Upper lobe of right lung (tissue), 1 donor: ENCODE measurements at regions not wholly inside any gene's neighbourhood (a gene's known extent, or its start where the extent isn't known, plus 50 kb on each side); places are given as distances from the start of the nearest gene placed in this dataset.

Experiments used
- ATAC-seq: fragments of 200-7000 bp; cut with Tn5 transposase; one replicate; pipeline ENCODE4 v1.9.1; 2020; ENCODE audit warnings: mild to moderate bottlenecking, moderate library complexity
- DNase-seq: peaks from one replicate; pipeline ENCODE4 v3.0.0-alpha.2; 2020
- H3K27ac ChIP-seq: fragments of 200-600 bp; one replicate; pipeline ENCODE4 v1.8.0; 2022
- H3K27me3 ChIP-seq: fragments of 200-600 bp; one replicate; pipeline ENCODE4 v1.8.0; 2022; ENCODE audit warnings: mild to moderate bottlenecking
- H3K36me3 ChIP-seq: fragments of 200-600 bp; one replicate; pipeline ENCODE4 v1.8.0; 2022
- H3K4me1 ChIP-seq: fragments of 200-600 bp; one replicate; pipeline ENCODE4 v1.8.0; 2022
- H3K4me3 ChIP-seq: fragments of 200-600 bp; one replicate; pipeline ENCODE4 v1.8.0; 2022; ENCODE audit warnings: mild to moderate bottlenecking
- H3K9me3 ChIP-seq: fragments of 200-600 bp; one replicate; pipeline ENCODE4 v1.8.0; 2022
- CTCF ChIP-seq: fragments of 200-600 bp; IDR thresholded peaks from one replicate; pipeline ENCODE4 v1.8.0; 2022; ENCODE audit warnings: antibody characterized with exemption
- intact Hi-C: fragments of 100-400 bp; cut with DNase I; formaldehyde crosslinking; loops from one replicate; pipeline ENCODE4 v1.11.0; 2022
- donor health status: DM: no; HTN: yes; CAD: no; lungs with severe emphysema.

- TF ChIP-seq CTCF = no peak
- Histone ChIP-seq H3K36me3 (no peaks in the 10 kb centered on the region), H3K4me1 (no peaks in the 10 kb centered on the region), H3K27ac (no peak overlapping the region), H3K27me3 (no peaks in the 10 kb centered on the region), H3K9me3 (no peaks in the 10 kb centered on the region), H3K4me3 (no peak overlapping the region)
- DNase-seq = no peak
- intact Hi-C loops = no loop called here
- no peak for ATAC-seq
Measured at GRCh38 chr3:145272684-145273083, 888.3 kb downstream of the PLOD2 start.

- intact Hi-C loops = no loop called here
- no peak for TF ChIP-seq CTCF
- ATAC-seq = no peak
Measured at GRCh38 chr3:145282505-145282904, 878.5 kb downstream of the PLOD2 start.

GRCh38 chr3:145286937-145287336 is 874.0 kb downstream of the PLOD2 start:
- H3K4me1 ChIP-seq = no peaks in the 10 kb centered on the region
- intact Hi-C loops = no loop called here
- H3K36me3 ChIP-seq = no peaks in the 10 kb centered on the region
- H3K4me3 ChIP-seq = no peak overlapping the region
- DNase-seq (no peak), ATAC-seq (no peak)
- no peak overlapping the region for H3K27ac ChIP-seq
- no peaks in the 10 kb centered on the region for H3K27me3 ChIP-seq
- no peak for TF ChIP-seq CTCF
- no peaks in the 10 kb centered on the region for H3K9me3 ChIP-seq

More at GRCh38 chr3:145282505-145282904, 878.5 kb downstream of the PLOD2 start:
- Histone ChIP-seq H3K4me1 (no peaks in the 10 kb centered on the region), H3K27ac (no peak overlapping the region), H3K4me3 (no peak overlapping the region), H3K27me3 (no peaks in the 10 kb centered on the region), H3K9me3 (no peaks in the 10 kb centered on the region), H3K36me3 (no peaks in the 10 kb centered on the region)
- DNase-seq = no peak

- Histone ChIP-seq H3K27me3 (no peaks in the 10 kb centered on the region), H3K9me3 (no peaks in the 10 kb centered on the region), H3K4me1 (no peaks in the 10 kb centered on the region), H3K4me3 (no peak overlapping the region), H3K36me3 (no peaks in the 10 kb centered on the region), H3K27ac (no peak overlapping the region)
- intact Hi-C loops = no loop called here
- no peak for TF ChIP-seq CTCF
- DNase-seq = no peak
- no peak for ATAC-seq
Measured at GRCh38 chr3:145290010-145290409, 871.0 kb downstream of the PLOD2 start.

- no peak for DNase-seq
Measured at GRCh38 chr3:145294572-145294971, 866.4 kb downstream of the PLOD2 start.

More at GRCh38 chr3:145294572-145294971, 866.4 kb downstream of the PLOD2 start:
- no peak overlapping the region for H3K27ac ChIP-seq
- no peaks in the 10 kb centered on the region for H3K36me3 ChIP-seq
- no peak for TF ChIP-seq CTCF
- H3K9me3 ChIP-seq = no peaks in the 10 kb centered on the region
- intact Hi-C loops = no loop called here
- no peaks in the 10 kb centered on the region for H3K27me3 ChIP-seq
- no peak for ATAC-seq
- H3K4me1 ChIP-seq = no peaks in the 10 kb centered on the region
- H3K4me3 ChIP-seq = no peak overlapping the region
